WTC11 (cell line): ENCODE measurements at regions not wholly inside any gene's neighbourhood (a gene's known extent, or its start where the extent isn't known, plus 50 kb on each side); places are given as distances from the start of the nearest gene placed in this dataset.

Experiments
- ATAC-seq: fragments of 200-7000 bp; cut with Tn5 transposase; 2 replicates; pipeline ENCODE4 v1.10.0; 2021; ENCODE audit warnings: mild to moderate bottlenecking, moderate library complexity
- CTCF ChIA-PET: fragments of 300-600 bp; sonication (Branson Sonifier 250); formaldehyde crosslinking; loops from one replicate; lab custom pipeline; 2021; ENCODE audit warnings: antibody characterized with exemption; lab: Charles Lee
- POLR2A ChIA-PET: fragments of 350-600 bp; sonication (Branson Sonifier 250); formaldehyde crosslinking; loops from one replicate; lab custom pipeline; 2021; ENCODE audit warnings: antibody characterized with exemption; lab: Charles Lee
- DNase-seq: peaks from one replicate; pipeline ENCODE4 v3.0.0; 2021; ENCODE audit warnings: low spot score
- H3K27ac Mint-ChIP-seq: 2 replicates; pipeline ENCODE4 v1.8.0; 2021; ENCODE audit warnings: mixed read lengths
- H3K27me3 Mint-ChIP-seq: 2 replicates; pipeline ENCODE4 v1.8.0; 2021; ENCODE audit warnings: low read depth, mild to moderate bottlenecking, moderate library complexity, mixed read lengths
- H3K36me3 Mint-ChIP-seq: 2 replicates; pipeline ENCODE4 v1.8.0; 2021; ENCODE audit warnings: mixed read lengths
- H3K4me1 Mint-ChIP-seq: 2 replicates; pipeline ENCODE4 v1.8.0; 2022; ENCODE audit warnings: mixed read lengths
- H3K4me3 Mint-ChIP-seq: 2 replicates; pipeline ENCODE4 v1.8.0; 2021; ENCODE audit warnings: mild to moderate bottlenecking, moderate library complexity, mixed read lengths
- H3K9me3 Mint-ChIP-seq: 2 replicates; pipeline ENCODE4 v1.8.0; 2021; ENCODE audit warnings: mixed read lengths
- EMX1 ChIP-seq: fragments of 250-450 bp; sonication (Bioruptor Pico); IDR thresholded peaks from 2 replicates; pipeline ENCODE4 v1.8.0; 2021; ENCODE audit warnings: mild to moderate bottlenecking
- NFATC4 ChIP-seq: fragments of 250-450 bp; sonication (Bioruptor Pico); IDR thresholded peaks from 2 replicates; pipeline ENCODE4 v1.9.0; 2021; ENCODE audit warnings: mild to moderate bottlenecking
- NR1H2 ChIP-seq: sonication (generic); formaldehyde crosslinking; IDR thresholded peaks from 2 replicates; pipeline ENCODE4 v1.9.0; 2021; ENCODE audit warnings: mild to moderate bottlenecking, moderate library complexity, missing genetic modification reagents
- SOX15 ChIP-seq: fragments of 250-450 bp; sonication (Bioruptor Pico); IDR thresholded peaks from 2 replicates; pipeline ENCODE4 v1.9.0; 2021; ENCODE audit warnings: mild to moderate bottlenecking
- TEAD4 ChIP-seq: sonication (generic); formaldehyde crosslinking; IDR thresholded peaks from 2 replicates; pipeline ENCODE4 v1.8.0; 2022; ENCODE audit warnings: mild to moderate bottlenecking, missing genetic modification reagents
- ZBTB21 ChIP-seq: sonication (generic); formaldehyde crosslinking; IDR thresholded peaks from 2 replicates; pipeline ENCODE4 v1.8.1; 2023; ENCODE audit warnings: mild to moderate bottlenecking, missing genetic modification reagents, borderline replicate concordance
- ZNF121 ChIP-seq: sonication (generic); formaldehyde crosslinking; IDR thresholded peaks from 2 replicates; pipeline ENCODE4 v1.8.0; 2023; ENCODE audit warnings: missing genetic modification reagents
- ZNF219 ChIP-seq: sonication (generic); formaldehyde crosslinking; IDR thresholded peaks from 2 replicates; pipeline ENCODE4 v1.8.0; 2023; ENCODE audit warnings: missing genetic modification reagents, mild to moderate bottlenecking, borderline replicate concordance
- ZNF317 ChIP-seq: sonication (generic); formaldehyde crosslinking; IDR thresholded peaks from 2 replicates; pipeline ENCODE4 v1.8.1; 2023; ENCODE audit warnings: low read depth, mild to moderate bottlenecking, moderate library complexity, missing genetic modification reagents, borderline replicate concordance
- ZNF396 ChIP-seq: fragments of 250-450 bp; sonication (Bioruptor Pico); IDR thresholded peaks from 2 replicates; pipeline ENCODE4 v1.8.0; 2021; ENCODE audit warnings: mild to moderate bottlenecking, moderate library complexity, borderline replicate concordance
- ZNF416 ChIP-seq: fragments of 250-450 bp; sonication (Bioruptor Pico); IDR thresholded peaks from 2 replicates; pipeline ENCODE4 v1.9.0; 2021; ENCODE audit warnings: mild to moderate bottlenecking, inconsistent platforms
- TF ChIP-seq, protein P1 (sequence below): sonication (generic); formaldehyde crosslinking; IDR thresholded peaks from 2 replicates; pipeline ENCODE4 v1.8.1; 2022; ENCODE audit warnings: mild to moderate bottlenecking, missing genetic modification reagents, moderate library complexity, borderline replicate concordance
- TF ChIP-seq, protein P2 (sequence below): sonication (generic); formaldehyde crosslinking; IDR thresholded peaks from 2 replicates; pipeline ENCODE4 v1.8.1; 2023; ENCODE audit warnings: mild to moderate bottlenecking, missing genetic modification reagents, borderline replicate concordance
- TF ChIP-seq, protein P3 (sequence below): sonication (generic); formaldehyde crosslinking; IDR thresholded peaks from 2 replicates; pipeline ENCODE4 v1.8.0; 2022; ENCODE audit warnings: mild to moderate bottlenecking, missing genetic modification reagents
- TF ChIP-seq, protein P4 (sequence below): sonication (generic); formaldehyde crosslinking; IDR thresholded peaks from 2 replicates; pipeline ENCODE4 v1.8.0; 2022; ENCODE audit warnings: mild to moderate bottlenecking, missing genetic modification reagents
- TF ChIP-seq, protein P5 (sequence below): sonication (generic); formaldehyde crosslinking; IDR thresholded peaks from 2 replicates; pipeline ENCODE4 v1.8.1; 2023; ENCODE audit warnings: mild to moderate bottlenecking, missing genetic modification reagents, moderate library complexity
- TF ChIP-seq, protein P6 (sequence below): sonication (generic); formaldehyde crosslinking; IDR thresholded peaks from 2 replicates; pipeline ENCODE4 v1.8.0; 2022; ENCODE audit warnings: missing genetic modification reagents
- TF ChIP-seq, protein P7 (sequence below): fragments of 250-450 bp; sonication (Bioruptor Pico); IDR thresholded peaks from 2 replicates; pipeline ENCODE4 v1.9.0; 2021; ENCODE audit warnings: mild to moderate bottlenecking
- TF ChIP-seq, protein P8 (sequence below): fragments of 250-450 bp; sonication (Bioruptor Pico); IDR thresholded peaks from 2 replicates; pipeline ENCODE4 v1.8.0; 2021; ENCODE audit warnings: mild to moderate bottlenecking
- TF ChIP-seq, protein P9 (sequence below): sonication (generic); formaldehyde crosslinking; IDR thresholded peaks from 2 replicates; pipeline ENCODE4 v1.8.1; 2022; ENCODE audit warnings: mild to moderate bottlenecking, moderate library complexity, missing genetic modification reagents

DNA sequence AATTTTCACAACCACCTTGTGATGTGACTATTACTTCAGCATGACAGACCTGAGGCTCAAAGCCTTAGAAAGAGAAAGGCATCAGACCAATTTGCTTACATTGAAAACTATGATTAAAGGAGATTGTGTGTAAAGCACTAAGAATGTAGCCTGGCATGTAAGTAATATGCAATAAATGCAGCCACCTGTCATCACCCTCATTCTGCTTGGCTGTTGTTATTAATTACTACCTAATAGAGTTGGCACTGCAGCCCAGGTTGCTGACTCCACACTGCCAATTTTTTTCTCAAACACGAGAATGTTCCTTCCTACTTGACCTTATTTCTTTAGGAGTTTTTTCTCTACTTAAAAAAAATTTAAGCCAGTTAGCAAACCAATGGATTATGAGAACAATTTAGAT is 61.2 kb upstream of the NPVF start:
- DNase-seq (no peak), ATAC-seq (no peak)
- TF ChIP-seq, protein P1, sequence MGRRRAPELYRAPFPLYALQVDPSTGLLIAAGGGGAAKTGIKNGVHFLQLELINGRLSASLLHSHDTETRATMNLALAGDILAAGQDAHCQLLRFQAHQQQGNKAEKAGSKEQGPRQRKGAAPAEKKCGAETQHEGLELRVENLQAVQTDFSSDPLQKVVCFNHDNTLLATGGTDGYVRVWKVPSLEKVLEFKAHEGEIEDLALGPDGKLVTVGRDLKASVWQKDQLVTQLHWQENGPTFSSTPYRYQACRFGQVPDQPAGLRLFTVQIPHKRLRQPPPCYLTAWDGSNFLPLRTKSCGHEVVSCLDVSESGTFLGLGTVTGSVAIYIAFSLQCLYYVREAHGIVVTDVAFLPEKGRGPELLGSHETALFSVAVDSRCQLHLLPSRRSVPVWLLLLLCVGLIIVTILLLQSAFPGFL: no peak
- TF ChIP-seq ZNF317 (CRISPR knock-in tag): no peak
- TF ChIP-seq ZBTB21: no peak
- no peak for TF ChIP-seq NFATC4 (CRISPR knock-in tag)
- TF ChIP-seq, protein P2, sequence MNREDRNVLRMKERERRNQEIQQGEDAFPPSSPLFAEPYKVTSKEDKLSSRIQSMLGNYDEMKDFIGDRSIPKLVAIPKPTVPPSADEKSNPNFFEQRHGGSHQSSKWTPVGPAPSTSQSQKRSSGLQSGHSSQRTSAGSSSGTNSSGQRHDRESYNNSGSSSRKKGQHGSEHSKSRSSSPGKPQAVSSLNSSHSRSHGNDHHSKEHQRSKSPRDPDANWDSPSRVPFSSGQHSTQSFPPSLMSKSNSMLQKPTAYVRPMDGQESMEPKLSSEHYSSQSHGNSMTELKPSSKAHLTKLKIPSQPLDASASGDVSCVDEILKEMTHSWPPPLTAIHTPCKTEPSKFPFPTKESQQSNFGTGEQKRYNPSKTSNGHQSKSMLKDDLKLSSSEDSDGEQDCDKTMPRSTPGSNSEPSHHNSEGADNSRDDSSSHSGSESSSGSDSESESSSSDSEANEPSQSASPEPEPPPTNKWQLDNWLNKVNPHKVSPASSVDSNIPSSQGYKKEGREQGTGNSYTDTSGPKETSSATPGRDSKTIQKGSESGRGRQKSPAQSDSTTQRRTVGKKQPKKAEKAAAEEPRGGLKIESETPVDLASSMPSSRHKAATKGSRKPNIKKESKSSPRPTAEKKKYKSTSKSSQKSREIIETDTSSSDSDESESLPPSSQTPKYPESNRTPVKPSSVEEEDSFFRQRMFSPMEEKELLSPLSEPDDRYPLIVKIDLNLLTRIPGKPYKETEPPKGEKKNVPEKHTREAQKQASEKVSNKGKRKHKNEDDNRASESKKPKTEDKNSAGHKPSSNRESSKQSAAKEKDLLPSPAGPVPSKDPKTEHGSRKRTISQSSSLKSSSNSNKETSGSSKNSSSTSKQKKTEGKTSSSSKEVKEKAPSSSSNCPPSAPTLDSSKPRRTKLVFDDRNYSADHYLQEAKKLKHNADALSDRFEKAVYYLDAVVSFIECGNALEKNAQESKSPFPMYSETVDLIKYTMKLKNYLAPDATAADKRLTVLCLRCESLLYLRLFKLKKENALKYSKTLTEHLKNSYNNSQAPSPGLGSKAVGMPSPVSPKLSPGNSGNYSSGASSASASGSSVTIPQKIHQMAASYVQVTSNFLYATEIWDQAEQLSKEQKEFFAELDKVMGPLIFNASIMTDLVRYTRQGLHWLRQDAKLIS (CRISPR knock-in tag): no peak
- TF ChIP-seq ZNF396 (CRISPR knock-in tag): no peak
- TF ChIP-seq, protein P3, sequence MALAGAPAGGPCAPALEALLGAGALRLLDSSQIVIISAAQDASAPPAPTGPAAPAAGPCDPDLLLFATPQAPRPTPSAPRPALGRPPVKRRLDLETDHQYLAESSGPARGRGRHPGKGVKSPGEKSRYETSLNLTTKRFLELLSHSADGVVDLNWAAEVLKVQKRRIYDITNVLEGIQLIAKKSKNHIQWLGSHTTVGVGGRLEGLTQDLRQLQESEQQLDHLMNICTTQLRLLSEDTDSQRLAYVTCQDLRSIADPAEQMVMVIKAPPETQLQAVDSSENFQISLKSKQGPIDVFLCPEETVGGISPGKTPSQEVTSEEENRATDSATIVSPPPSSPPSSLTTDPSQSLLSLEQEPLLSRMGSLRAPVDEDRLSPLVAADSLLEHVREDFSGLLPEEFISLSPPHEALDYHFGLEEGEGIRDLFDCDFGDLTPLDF: no peak
- TF ChIP-seq ZNF219 (CRISPR knock-in tag): no peak
- TF ChIP-seq TEAD4 (CRISPR knock-in tag): no peak
- no peak for TF ChIP-seq NR1H2
- TF ChIP-seq, protein P4, sequence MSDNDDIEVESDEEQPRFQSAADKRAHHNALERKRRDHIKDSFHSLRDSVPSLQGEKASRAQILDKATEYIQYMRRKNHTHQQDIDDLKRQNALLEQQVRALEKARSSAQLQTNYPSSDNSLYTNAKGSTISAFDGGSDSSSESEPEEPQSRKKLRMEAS (CRISPR knock-in tag): no peak
- TF ChIP-seq, protein P5, sequence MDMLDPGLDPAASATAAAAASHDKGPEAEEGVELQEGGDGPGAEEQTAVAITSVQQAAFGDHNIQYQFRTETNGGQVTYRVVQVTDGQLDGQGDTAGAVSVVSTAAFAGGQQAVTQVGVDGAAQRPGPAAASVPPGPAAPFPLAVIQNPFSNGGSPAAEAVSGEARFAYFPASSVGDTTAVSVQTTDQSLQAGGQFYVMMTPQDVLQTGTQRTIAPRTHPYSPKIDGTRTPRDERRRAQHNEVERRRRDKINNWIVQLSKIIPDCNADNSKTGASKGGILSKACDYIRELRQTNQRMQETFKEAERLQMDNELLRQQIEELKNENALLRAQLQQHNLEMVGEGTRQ: no peak
- TF ChIP-seq ZNF416 (CRISPR knock-in tag): no peak
- TF ChIP-seq EMX1 (CRISPR knock-in tag): no peak
- TF ChIP-seq, protein P6, sequence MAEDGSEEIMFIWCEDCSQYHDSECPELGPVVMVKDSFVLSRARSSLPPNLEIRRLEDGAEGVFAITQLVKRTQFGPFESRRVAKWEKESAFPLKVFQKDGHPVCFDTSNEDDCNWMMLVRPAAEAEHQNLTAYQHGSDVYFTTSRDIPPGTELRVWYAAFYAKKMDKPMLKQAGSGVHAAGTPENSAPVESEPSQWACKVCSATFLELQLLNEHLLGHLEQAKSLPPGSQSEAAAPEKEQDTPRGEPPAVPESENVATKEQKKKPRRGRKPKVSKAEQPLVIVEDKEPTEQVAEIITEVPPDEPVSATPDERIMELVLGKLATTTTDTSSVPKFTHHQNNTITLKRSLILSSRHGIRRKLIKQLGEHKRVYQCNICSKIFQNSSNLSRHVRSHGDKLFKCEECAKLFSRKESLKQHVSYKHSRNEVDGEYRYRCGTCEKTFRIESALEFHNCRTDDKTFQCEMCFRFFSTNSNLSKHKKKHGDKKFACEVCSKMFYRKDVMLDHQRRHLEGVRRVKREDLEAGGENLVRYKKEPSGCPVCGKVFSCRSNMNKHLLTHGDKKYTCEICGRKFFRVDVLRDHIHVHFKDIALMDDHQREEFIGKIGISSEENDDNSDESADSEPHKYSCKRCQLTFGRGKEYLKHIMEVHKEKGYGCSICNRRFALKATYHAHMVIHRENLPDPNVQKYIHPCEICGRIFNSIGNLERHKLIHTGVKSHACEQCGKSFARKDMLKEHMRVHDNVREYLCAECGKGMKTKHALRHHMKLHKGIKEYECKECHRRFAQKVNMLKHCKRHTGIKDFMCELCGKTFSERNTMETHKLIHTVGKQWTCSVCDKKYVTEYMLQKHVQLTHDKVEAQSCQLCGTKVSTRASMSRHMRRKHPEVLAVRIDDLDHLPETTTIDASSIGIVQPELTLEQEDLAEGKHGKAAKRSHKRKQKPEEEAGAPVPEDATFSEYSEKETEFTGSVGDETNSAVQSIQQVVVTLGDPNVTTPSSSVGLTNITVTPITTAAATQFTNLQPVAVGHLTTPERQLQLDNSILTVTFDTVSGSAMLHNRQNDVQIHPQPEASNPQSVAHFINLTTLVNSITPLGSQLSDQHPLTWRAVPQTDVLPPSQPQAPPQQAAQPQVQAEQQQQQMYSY (CRISPR knock-in tag): no peak
- no peak for TF ChIP-seq ZNF121
- TF ChIP-seq, protein P7, sequence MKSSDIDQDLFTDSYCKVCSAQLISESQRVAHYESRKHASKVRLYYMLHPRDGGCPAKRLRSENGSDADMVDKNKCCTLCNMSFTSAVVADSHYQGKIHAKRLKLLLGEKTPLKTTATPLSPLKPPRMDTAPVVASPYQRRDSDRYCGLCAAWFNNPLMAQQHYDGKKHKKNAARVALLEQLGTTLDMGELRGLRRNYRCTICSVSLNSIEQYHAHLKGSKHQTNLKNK (CRISPR knock-in tag): no peak
- TF ChIP-seq, protein P8, sequence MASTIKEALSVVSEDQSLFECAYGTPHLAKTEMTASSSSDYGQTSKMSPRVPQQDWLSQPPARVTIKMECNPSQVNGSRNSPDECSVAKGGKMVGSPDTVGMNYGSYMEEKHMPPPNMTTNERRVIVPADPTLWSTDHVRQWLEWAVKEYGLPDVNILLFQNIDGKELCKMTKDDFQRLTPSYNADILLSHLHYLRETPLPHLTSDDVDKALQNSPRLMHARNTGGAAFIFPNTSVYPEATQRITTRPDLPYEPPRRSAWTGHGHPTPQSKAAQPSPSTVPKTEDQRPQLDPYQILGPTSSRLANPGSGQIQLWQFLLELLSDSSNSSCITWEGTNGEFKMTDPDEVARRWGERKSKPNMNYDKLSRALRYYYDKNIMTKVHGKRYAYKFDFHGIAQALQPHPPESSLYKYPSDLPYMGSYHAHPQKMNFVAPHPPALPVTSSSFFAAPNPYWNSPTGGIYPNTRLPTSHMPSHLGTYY: no peak
- TF ChIP-seq SOX15 (CRISPR knock-in tag): no peak
- TF ChIP-seq, protein P9, sequence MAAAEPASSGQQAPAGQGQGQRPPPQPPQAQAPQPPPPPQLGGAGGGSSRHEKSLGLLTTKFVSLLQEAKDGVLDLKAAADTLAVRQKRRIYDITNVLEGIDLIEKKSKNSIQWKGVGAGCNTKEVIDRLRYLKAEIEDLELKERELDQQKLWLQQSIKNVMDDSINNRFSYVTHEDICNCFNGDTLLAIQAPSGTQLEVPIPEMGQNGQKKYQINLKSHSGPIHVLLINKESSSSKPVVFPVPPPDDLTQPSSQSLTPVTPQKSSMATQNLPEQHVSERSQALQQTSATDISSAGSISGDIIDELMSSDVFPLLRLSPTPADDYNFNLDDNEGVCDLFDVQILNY (CRISPR knock-in tag): no peak
- peaks cover 4% of the 10 kb centered on the region; the same call in 1 of the 2 replicates for H3K9me3 Mint-ChIP-seq
- no peak overlapping the region for H3K4me3 Mint-ChIP-seq
- no peak overlapping the region for H3K27ac Mint-ChIP-seq
- CTCF ChIA-PET: no interaction called here
- no peaks in the 10 kb centered on the region for H3K27me3 Mint-ChIP-seq
- POLR2A ChIA-PET: no interaction called here
- no peaks in the 10 kb centered on the region for H3K36me3 Mint-ChIP-seq
- H3K4me1 Mint-ChIP-seq: 0 out of 2 replicates have a peak, but pooled peaks cover 3% of the 10 kb centered on the region
